Stomach smooth muscle (tissue), 2 donors: ENCODE measurements at regions not wholly inside any gene's neighbourhood (a gene's known extent, or its start where the extent isn't known, plus 50 kb on each side); places are given as distances from the start of the nearest gene placed in this dataset.
"Not testable (repeated sequence)": the region's sequence is repeated elsewhere in the genome, so short reads cannot be mapped to it uniquely, and the experiment has no call there.

Experiments used
- H3K27ac ChIP-seq: one replicate; pipeline ENCODE4 v1.7.0; 2013; ENCODE audit warnings: mild to moderate bottlenecking, low read length, inconsistent platforms
- H3K27me3 ChIP-seq, 2 donors: one replicate each; pipeline ENCODE4 v1.7.0; 2013; ENCODE audit warnings: low read length in 2 of 2; ENCODE audit not compliant: insufficient read depth in 2 of 2, control insufficient read depth in 1 of 2
- H3K36me3 ChIP-seq, 2 donors: one replicate each; pipeline ENCODE4 v1.7.0; 2013; ENCODE audit warnings: low read length in 2 of 2; ENCODE audit not compliant: control insufficient read depth in 2 of 2, insufficient read depth in 2 of 2
- H3K4me1 ChIP-seq: one replicate; pipeline ENCODE4 v1.7.0; 2013; ENCODE audit warnings: low read length; ENCODE audit not compliant: control insufficient read depth, insufficient read depth
- H3K4me3 ChIP-seq, 2 donors: one replicate each; pipeline ENCODE4 v1.7.0; 2013; ENCODE audit warnings: low read length in 2 of 2
- H3K9ac ChIP-seq, 2 donors: one replicate each; pipeline ENCODE4 v1.7.0; 2013; ENCODE audit warnings: low read length in 2 of 2, mild to moderate bottlenecking in 1 of 2
- H3K9me3 ChIP-seq, 2 donors: one replicate each; pipeline ENCODE4 v1.7.0; 2013; ENCODE audit warnings: low read length in 2 of 2; ENCODE audit not compliant: control insufficient read depth in 2 of 2
- donor health status: healthy.
- donor health status: Pancreatic carcinoma.

DNA sequence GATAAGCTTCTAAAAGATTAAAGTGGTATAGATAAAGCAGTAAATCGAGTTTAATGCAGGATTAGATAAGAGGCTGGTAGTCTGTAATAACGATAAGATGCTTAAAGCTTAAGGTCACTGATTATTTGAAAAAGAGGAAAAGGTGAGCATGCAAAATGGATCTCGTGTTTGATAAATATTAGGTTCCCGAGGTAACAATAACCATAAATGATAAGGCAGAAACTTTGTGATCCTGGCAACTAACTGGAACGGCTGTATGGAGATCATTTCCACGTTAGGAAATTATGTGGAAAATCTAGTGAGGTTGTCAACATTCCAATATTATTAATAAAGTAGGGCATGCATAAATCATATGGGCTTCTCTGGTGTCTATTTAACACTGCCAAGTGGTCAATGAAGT, 255.5 kb downstream of the EFCAB11 start:
- Histone ChIP-seq H3K27me3 (no peaks in the 10 kb centered on the region), H3K9me3 (no peaks in the 10 kb centered on the region), H3K4me1 (peaks cover 15% of the 10 kb centered on the region), H3K4me3 (no peak overlapping the region), H3K27ac (no peak overlapping the region), H3K9ac (no peak overlapping the region), H3K36me3 (no peaks in the 10 kb centered on the region)

DNA sequence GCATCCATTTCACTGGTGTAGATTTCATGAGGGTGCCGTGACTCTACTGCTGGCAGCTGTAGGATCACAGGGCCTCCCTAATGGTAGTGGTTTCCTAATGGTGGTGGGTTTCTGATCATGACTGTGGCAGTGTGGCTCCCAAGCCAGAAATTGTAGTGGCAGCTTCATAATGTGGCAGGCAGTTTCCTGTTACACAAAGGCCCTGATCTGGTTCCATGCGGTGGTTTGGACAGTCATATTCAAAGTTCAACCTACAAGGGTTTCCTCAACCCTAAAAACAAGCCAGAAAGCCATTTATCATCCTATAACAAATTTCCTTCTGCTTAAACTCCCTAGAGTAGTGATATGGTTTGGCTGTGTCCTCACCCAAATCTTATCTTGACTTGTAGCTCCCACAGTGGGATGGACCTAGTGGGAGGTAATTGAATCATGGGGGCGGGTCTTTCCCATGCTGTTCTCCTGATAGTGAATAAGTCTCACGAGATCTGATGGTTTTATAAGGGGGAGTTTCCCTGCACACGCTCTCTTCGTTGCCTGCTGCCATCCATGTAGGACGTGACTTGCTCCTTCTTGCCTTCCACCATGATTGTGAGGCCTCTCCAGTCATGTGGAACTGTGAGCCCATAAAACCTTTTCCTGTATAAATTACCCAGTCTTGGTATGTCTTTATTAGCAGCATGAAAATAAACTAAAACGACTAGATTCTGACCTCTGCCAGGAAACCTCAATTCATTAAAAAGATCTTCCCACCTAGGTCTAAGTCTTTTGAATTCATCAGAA, 257.1 kb downstream of the EFCAB11 start:
- Histone ChIP-seq H3K9me3 (no peaks in the 10 kb centered on the region), H3K4me1 (peaks cover 10% of the 10 kb centered on the region), H3K27ac (no peak overlapping the region), H3K36me3 (no peaks in the 10 kb centered on the region), H3K27me3 (no peaks in the 10 kb centered on the region), H3K4me3 (no peak overlapping the region), H3K9ac (no peak overlapping the region)

DNA sequence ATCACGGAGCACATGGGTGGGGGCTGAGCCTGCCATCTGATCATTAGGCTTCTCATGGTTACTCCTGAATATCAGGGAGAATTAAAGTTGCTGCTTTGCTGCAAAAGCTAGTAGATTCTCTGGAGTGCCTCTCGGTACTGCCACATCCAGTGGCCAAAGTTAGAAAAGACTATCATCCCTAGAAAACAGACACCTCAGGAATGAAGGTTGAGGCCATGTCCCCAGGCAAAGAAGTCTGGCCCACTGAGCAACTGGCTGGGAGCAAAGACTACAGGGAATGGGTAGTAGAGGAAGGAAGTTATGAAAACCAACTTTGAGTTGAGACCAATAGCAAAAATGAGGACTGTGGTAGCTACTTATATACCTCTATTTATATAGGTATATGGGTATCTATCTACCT, 258.7 kb downstream of the EFCAB11 start:
- no peak overlapping the region for H3K9ac ChIP-seq
- no peak overlapping the region for H3K27ac ChIP-seq
- no peaks in the 10 kb centered on the region for H3K9me3 ChIP-seq
- H3K4me3 ChIP-seq = no peak overlapping the region
- no peaks in the 10 kb centered on the region for H3K4me1 ChIP-seq
- no peaks in the 10 kb centered on the region for H3K36me3 ChIP-seq
- H3K27me3 ChIP-seq = no peaks in the 10 kb centered on the region

DNA sequence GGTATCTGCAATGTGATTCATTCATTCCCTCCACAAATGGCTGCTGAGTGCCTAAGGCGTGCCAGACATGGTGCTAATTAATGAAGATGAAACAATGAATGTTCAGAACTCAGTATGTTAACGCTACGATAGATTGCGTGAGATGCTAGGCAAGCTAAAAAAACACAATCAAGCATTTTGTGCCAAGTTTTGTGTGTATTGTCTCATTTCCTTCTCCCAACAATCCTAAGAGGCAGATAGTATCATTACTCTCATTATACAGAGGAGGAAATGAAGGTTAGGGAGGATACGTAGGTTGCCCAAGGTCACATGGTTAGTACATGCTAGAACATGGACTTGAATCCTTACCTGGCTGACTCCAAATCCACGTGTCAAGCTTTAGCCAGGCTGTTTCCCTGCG, 264.4 kb downstream of the EFCAB11 start:
- H3K27ac ChIP-seq = no peak overlapping the region
- no peaks in the 10 kb centered on the region for H3K9me3 ChIP-seq
- H3K4me3 ChIP-seq = no peak overlapping the region
- H3K36me3 ChIP-seq = no peaks in the 10 kb centered on the region
- H3K9ac ChIP-seq = no peak overlapping the region
- H3K4me1 ChIP-seq = no peaks in the 10 kb centered on the region
- no peaks in the 10 kb centered on the region for H3K27me3 ChIP-seq

DNA sequence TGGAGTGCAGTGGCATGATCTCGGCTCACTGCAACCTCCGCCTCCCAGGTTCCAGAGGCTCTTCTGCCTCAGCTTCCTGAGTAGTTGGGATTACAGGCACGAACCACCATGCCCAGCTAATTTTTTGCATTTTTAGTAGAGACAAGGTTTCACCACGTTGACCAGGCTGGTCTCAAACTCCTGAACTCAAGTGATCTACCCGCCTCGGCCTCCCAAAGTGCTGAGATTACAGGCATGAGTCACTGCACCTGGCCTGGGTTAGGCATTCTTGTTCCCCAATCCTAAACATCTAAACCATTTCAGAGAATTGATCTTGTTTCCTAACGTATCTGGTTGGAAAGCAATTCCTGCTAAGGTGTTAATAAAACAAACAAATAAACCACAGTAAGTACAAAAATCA, 264.8 kb downstream of the EFCAB11 start:
- not testable (repeated sequence) for H3K9me3 ChIP-seq, H3K27ac ChIP-seq, H3K36me3 ChIP-seq, H3K9ac ChIP-seq, H3K4me1 ChIP-seq, H3K4me3 ChIP-seq, H3K27me3 ChIP-seq

DNA sequence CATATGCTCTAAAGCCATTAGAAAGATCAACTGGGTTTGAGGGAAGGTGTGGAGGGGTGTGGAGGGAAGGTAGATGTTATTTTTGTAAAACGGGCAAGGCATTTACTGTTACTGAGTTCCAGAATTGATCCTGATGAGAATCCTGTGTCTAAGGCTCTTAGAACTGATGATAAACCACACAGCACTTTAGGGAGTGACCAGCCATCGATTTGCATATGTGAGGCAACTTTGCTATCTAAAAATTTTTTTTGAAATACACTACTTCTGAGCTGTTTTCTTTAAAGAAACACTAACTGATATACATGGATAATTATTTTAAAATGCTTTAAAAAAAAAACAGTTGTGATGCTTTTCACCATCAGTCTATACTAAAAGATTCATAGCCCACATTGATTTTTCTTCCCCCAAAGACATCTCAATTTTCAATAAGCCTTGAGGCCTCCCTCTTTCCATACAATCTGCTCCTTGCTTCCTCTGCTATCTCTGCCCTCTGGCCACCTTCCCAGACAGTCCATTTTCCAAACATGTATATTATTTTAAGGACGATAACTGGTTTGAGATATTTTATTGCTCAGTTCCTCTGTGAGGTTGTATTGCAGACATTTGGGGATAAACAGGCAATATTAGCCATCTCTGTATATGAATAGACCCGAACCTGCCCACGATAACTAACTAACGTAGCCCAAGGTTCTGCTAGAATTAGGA, 265.9 kb downstream of the EFCAB11 start:
- no peaks in the 10 kb centered on the region for H3K9me3 ChIP-seq
- no peak overlapping the region for H3K9ac ChIP-seq
- no peak overlapping the region for H3K4me3 ChIP-seq
- H3K27ac ChIP-seq = no peak overlapping the region
- H3K4me1 ChIP-seq = no peaks in the 10 kb centered on the region
- H3K36me3 ChIP-seq = no peaks in the 10 kb centered on the region
- H3K27me3 ChIP-seq = no peaks in the 10 kb centered on the region

DNA sequence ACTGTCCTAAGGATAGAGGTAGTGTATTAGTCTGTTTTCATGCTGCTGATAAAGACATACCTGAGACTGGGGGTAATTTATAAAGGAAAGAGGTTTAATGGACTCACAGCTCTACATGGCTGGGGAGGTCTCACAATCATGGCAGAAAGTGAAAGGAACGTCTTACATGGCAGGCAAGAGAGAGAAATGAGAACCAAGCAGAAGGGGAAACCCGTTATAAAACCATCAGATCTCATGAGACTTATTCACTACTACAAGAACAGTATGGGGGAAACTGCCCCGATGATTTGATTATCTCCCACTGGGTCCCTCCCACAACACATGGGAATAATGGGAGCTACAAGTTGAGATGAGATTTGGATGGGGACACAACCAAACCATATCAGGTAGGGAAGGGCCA, 267.4 kb downstream of the EFCAB11 start:
- H3K4me3 ChIP-seq, H3K4me1 ChIP-seq, H3K9ac ChIP-seq, H3K9me3 ChIP-seq, H3K27ac ChIP-seq, H3K27me3 ChIP-seq, H3K36me3 ChIP-seq: not testable (repeated sequence)

DNA sequence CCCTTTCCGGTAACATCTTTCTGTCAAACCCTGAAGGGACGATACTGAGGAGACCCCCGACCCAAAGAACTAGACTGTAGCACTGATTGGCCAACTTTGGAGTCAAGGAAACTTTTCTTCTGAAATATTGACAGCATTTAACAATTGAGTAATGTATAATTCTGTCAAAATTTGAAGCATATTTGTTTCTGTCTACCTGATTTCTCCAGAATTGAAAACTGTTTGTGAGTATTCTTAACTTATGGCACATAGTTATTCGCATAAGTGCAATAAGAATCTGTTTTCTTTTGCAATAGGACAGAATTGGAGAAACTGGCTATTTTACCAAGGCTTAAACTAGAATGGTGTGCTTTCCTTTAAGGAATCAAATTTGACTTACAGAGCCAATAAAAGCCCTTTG, 267.1 kb upstream of the FOXN3 start:
- no peaks in the 10 kb centered on the region for H3K4me1 ChIP-seq
- no peak overlapping the region for H3K27ac ChIP-seq
- H3K27me3 ChIP-seq = no peaks in the 10 kb centered on the region
- H3K9me3 ChIP-seq = no peaks in the 10 kb centered on the region
- H3K9ac ChIP-seq = no peak overlapping the region
- H3K36me3 ChIP-seq = no peaks in the 10 kb centered on the region
- H3K4me3 ChIP-seq = no peak overlapping the region

DNA sequence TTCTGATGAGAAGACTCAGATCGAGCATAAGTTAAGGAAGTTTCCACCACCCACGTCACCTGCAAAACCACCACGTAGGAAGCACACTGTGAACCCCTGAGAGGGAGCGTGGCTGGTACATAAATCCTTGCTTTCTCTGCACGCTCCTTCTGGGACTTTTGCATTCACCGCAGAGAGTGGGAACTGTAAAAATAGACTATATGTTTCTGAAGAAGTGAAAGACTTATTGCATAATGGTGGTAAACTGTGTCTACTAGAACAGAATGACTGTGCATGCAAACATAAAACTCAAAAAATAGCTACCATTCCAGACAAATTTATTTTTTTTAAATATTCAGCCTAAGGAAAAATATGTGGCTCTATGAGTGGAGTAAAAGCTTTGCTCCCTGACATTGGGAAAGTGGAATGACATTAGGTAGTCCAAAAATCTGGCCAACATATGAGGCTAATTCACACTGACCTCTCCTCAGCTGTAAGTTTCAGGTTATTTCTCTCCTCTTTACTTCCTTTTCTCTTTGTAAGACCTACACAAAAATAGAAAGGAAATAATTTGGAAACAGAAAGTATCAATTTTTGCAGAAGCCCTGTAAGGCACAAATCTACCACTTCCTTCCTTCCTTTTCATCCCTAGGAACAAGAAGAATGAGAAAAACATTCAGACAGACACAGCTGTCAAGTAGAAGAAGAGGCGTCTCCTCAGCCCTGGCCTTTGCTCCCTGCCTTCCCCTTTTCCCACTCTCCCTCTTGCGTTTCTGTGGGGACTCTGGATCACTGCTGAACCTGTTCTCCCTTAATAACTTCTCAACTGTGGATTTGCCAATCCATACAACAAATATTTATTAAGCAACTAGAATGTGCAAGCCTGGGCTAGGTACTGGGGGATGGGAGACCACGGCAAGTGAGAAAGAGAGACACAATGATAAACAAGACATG, 264.3 kb upstream of the FOXN3 start:
- H3K27me3 ChIP-seq = no peaks in the 10 kb centered on the region
- H3K9ac ChIP-seq = no peak overlapping the region
- no peaks in the 10 kb centered on the region for H3K36me3 ChIP-seq
- H3K4me3 ChIP-seq = no peak overlapping the region
- no peaks in the 10 kb centered on the region for H3K9me3 ChIP-seq
- no peak overlapping the region for H3K27ac ChIP-seq
- H3K4me1 ChIP-seq = no peaks in the 10 kb centered on the region

DNA sequence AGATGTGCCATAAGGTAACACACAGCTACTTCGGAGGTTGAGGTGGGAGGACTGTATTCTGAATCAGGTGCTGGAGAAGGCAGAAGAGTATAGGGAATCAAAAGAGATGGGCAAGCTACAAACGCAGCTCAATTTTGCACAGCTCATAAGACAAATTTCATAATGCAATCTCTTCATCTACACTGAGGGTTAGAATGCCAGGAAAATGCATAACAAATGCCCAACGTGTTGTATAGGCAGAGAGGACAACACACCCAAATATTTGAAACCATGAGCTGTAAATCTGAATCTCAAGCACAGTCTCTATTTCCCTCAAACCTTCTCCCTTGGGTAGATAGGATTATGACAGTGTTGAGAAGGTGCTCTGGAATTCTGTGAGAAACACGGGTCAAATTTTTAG, 263.1 kb upstream of the FOXN3 start:
- H3K9me3 ChIP-seq = no peaks in the 10 kb centered on the region
- no peaks in the 10 kb centered on the region for H3K4me1 ChIP-seq
- no peak overlapping the region for H3K9ac ChIP-seq
- no peaks in the 10 kb centered on the region for H3K36me3 ChIP-seq
- H3K27me3 ChIP-seq = no peaks in the 10 kb centered on the region
- H3K27ac ChIP-seq = no peak overlapping the region
- no peak overlapping the region for H3K4me3 ChIP-seq
